HG02840 (cell line): ENCODE measurements at regions not wholly inside any gene's neighbourhood (a gene's known extent, or its start where the extent isn't known, plus 50 kb on each side); places are given as distances from the start of the nearest gene placed in this dataset.

Source experiments
- ATAC-seq: cut with Tn5 transposase; IDR thresholded peaks from one replicate; pipeline ENCODE4 v1.9.1; 2021; ENCODE audit warnings: mild to moderate bottlenecking, moderate library complexity, moderate number of reproducible peaks; ENCODE audit not compliant: unreplicated experiment, low FRiP score

DNA sequence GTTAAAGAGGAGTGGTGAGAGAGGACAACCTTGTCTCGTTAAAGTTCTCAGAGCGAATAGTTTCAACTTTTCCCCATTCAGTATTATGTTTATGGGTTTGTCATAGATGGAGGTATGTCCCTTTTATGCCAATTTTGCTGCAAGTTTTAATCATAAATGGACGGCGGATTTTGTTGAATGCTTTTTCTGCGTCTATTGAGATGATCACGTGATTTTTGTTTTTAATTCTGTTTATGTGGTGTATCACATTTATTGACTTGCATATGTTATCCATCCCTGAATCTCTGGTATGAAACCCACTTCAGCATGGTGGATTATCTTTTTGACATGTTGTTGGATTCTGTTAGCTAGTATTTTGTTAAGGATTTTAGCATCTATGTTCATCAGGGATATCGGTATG lies 1123.8 kb upstream of the KLHL29 start:
- ATAC-seq: no peak

DNA sequence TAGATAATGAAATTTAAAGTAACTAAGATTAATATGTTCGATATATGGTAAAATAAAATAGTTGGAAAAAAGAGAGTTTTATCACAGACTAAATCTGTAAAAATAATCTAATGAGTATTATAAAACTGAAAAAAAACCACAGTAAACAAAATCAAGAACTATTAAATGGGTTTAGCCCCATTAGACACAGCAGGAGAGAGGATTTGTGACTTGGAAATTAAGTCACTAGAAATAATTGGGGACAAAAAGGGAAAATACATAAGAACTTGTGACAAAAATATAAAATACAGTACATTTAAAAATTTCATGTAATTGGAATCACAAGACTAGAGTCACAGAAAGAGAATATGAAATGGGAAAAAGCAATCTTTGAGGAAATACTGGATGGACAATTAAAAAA lies 1114.6 kb upstream of the KLHL29 start:
- ATAC-seq: no peak

DNA sequence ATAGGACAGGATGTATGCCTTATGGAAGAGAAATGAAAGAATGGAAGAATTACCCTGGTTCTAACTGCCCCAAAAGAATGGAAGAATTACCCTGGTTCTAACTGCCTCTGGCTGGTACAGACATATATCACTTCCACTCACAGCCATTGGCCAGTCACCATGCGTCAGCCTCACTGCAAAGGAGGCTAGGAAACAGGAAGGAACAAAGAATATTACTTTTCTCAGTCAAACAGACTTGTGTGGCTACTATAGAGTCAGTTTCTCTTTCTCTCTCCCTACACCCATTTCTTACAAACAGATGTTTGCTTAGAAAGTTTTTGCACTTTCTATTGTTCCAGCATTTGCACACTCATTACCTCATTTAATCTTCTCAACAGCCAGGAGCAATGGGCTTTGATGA lies 1111.1 kb upstream of the KLHL29 start:
- ATAC-seq: no peak

DNA sequence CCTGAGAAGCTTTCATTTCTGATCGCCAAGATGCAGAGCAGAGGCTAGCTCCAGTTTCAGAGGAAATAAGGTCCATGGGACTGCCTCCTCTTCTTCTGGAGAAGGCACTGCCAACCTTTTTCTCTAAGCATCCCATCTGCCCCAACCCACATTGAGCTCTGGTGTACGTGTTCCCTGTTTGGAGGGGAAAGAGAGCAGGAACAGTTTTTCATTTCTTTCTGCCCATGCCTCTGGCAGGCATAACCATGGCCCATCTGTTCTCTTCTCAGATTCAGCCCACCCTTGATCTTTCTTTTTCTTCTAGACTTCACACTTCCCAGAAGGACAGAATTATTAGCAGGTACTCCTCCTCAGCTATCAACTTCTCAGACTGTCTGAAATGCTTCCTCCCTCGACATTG lies 1110.3 kb upstream of the KLHL29 start:
- no peak for ATAC-seq

DNA sequence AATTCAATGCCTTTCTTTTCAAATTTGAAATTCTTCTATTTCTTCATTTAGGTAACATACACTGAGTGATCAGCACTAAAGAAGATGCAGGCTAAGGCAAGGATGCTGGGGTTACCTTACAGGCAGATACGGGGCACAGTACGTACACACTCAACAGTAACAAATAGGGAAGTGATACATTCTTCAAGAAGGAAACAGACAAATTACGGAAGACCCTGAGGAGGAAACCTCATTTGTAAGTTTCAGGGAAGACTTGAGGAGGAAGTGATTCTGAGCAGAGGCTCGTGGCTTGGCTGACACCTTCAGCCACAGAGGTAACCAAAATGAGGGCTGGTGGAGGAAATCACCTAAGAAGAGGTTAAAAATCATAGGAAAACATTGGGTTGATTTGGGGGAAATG lies 1108.3 kb upstream of the KLHL29 start:
- ATAC-seq: no peak

DNA sequence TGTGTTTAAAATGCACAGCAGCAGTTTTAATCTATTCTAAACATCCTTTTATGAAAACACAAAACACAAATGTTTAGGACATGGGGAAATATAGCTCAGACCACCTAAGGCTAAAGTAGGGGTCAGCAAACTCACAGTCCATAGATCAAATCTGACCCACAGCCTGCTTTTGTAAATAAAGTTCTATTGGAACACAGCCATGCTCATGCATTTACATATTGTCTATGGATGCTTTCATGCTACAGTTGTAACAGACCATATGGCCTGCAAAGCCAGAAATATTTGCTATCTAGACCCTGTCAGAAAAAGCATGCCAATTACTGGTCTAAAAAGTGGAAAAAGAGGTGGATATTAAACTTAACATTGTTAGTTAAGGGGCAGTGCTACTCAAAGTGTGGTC lies 1105.4 kb upstream of the KLHL29 start:
- no peak for ATAC-seq

DNA sequence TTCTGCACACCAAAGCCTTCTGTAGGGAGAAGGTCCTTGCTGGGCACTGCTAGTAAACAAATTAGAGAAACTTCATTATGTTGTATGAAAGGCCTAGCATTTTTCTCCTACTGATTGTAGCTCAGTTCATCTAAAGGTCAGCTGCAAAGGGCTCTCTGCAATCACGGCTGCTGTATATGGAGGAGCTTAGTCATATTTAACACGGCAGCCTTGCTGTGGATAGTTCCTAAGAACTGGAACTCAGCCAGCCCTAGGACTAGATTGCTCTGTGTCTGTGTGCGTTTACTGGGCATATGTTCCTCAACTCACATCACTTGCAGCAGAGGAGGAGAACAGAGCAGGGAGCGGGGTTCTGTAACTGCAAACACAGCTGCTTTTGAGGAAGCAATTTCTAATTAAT lies 1103.9 kb upstream of the KLHL29 start:
- ATAC-seq: no peak

DNA sequence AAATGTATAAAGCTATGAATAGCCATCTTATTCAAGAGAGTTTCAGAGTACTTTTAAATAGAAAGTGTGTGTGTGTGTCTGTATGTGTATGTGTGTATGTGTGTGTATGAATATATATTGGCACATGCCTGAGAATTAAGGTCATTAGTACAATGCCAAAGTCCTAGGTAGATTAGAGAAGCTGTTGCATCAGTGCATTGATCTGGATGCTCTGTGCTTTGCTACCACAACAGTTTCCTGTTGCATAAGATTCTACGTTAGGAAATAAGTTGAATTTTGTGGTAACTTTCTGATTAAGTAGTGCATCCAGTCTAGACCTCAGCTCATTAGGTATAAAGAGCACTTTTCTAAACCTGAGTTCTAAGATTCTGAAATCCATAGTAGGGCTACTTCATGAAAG lies 1102.8 kb upstream of the KLHL29 start:
- ATAC-seq: no peak

DNA sequence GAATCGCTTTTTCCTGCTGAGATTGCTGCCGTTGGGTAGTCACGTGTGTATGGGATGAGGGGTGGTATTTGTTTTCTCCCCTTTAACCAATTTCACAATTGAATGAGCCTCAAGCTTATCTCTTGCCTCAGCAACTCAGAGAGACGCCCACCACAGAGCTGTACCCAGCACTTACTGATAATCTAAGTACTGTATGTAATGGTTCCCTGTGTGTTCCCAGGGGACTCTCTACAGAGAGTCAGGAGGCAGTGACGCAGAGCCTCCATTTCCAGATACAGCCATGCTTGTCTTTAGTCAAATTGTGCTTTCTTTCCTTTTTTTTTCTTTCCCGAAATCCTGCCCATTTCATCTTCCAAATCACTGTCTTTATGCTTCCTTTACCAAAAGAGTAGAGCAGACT lies 1102.1 kb upstream of the KLHL29 start:
- no peak for ATAC-seq

DNA sequence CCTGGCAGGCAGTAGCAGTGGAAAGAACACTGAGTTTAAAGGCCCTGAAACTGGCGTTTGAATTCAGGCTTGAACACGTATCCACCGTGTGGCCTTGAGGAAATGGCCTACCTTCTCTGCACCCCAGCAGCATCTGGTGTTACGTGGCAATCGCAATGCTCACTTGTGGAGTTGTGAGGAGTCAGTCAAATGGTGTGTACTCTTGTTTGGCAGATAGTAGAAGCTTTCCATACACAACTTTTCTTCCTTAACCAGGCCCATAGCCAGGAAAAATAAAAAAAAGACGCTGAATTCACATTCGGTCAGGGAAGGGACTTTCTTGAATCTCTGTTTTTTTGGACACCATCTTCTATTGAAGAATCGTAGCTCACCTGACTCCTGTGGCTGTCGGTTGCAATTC lies 1101.5 kb upstream of the KLHL29 start:
- no peak for ATAC-seq

DNA sequence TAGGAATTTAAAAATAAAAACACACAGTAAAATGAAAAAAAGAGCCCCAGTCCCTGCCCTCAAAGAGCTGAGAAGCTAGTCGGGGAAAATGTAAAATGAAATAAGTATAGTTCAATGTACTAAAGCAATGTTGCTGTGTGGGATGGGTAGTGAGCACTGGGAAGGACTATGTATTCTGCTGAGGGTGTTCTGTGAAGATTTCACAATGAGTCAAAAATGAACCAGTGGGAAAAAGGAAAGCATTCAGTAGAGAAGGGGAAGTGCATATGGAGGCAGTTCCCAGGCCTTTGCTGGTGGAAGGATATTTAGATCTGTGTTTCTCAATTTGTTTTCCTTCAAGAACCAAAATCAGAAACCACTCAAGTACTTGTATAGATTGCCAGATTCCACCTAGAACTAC lies 1094.7 kb upstream of the KLHL29 start:
- no peak for ATAC-seq

DNA sequence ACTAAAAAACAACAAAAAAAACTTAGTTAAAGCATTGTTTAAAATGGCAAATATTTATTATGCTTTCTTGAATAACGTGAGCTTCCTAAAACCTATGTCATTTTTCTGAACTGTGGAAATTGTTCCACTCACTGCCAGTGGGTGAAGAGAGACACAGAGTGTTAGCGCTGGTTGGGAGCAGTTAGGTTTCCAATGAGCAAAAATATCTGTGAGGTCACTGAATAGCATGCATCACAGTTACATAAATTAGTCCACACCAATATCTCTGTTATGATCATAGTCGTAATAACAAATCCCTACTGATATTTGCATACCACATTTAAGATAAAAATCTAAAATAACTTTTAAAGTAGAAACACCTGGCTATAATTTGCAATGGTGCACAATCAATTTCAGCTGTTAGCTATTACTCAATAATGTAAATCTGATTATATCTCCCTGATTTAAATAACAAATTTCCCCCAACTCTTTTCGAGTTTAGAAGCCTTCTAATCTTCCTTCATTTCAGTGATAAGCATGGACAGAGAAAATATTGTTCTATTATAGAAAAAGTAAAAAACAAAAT lies 1094.0 kb upstream of the KLHL29 start:
- no peak for ATAC-seq

DNA sequence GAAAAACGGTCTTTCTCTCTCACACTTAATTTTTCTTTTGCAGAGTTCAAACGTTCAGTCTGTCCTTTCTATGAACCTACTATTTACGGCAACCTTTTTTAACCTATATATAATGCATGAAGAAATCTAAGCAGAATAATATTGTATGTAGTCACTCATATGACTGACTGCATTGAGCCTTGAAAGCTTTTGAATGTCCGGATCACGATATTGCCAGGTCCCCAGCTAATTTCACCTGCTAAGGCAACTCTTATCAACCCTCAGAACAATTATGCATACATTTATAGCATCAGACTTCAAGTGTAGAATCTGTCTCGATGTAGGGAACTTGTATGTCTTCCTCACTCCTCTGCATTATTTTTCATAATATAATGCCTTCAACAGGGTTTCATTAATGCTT lies 1083.8 kb upstream of the KLHL29 start:
- no peak for ATAC-seq

DNA sequence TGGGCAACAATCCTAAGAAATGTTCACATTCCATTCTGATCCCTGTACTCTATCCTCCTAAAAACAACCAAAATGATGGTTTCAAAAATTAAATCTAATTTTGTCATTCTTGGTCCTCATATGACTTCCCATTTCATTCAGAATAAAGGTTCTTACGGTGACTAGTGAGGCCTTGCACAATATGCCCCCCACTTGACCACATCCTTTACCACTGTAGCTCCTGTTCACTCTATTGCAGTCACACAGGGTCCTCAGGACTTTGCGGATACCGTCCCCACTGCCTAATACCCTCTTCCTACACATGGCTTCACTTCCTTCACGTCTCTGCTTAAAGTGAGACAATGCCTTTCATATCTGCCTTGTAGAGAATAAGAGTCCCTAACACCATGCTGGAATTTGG lies 1058.7 kb upstream of the KLHL29 start:
- no peak for ATAC-seq

DNA sequence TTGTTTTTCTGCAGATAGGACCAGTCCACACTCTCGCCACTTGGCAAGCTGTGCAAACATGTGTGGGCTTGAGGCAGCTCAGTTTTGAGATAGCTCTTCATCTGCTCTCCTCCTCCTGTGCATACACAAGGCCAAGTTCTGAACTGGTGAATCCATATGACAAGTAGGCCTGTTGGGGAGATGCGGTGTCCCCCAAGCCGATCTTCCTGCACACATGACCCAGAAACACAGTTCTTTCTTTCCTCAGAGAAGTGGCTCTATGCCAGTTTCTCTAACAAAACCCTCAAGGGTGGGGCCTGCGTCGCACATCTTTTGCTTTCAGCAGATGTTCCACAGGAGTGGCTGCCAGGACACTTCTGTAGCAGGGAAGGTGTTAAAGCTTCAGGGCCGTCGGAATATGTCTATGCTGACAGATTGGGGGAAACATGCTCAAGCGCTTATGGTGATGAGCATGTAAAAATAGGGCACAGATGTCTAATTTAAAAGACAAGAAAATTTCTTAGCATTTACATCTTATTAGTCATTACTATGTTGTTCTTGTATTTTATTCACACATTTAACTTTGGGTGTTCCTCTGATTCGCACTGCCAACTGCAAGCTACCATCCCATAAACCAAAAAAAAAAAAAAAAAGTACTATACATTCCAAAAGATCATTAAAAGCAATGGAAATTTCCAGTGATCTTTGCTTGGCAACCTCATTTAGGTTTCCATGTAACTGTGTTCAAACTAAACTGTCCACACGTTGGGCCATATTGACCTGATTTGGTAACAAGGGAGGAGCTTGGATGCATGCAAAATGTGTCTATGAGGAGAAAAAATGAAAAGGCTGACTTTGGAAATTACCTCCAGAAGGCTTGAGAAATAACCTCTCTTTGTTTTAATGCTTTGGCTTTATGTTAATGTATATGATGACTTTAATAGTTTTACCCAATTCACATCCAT lies 1055.5 kb upstream of the KLHL29 start:
- ATAC-seq: no peak

DNA sequence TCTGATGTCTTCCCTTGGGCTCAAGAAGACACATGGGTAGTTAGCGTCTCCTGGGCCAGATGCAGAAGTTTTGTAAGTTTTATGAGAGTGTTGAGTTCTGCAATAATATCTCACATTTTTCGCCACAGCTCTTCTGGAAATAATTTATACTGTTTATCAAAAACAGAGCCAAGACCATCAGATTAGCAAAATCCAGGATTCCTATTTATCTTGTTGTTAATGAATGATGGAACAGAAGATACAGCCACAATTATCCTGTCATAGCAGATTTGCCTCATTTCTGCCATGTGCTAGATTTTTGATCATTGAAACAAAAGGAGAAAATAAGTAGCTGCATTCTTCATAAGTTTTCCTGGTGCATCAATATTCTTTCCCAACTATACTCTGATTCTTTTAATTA lies 1048.6 kb upstream of the KLHL29 start:
- ATAC-seq: no peak

DNA sequence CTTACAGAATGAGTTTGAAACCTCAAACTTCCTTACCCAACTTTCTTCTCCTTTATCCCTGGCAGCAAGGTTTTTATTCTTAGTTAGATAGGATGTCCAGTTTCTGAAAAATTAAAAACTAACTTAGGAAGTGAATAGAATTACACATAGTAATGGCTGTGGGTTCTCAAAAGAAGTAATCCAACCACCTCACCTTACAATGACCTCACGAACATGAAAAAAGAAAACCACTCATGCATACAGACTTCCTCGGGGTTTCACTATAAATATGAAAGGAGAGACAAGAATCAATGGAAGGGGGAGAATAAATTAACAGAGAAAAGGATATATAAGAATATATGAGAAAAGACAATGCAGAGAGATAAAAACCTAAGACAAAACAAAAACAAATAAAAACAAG lies 1044.3 kb upstream of the KLHL29 start:
- no peak for ATAC-seq

DNA sequence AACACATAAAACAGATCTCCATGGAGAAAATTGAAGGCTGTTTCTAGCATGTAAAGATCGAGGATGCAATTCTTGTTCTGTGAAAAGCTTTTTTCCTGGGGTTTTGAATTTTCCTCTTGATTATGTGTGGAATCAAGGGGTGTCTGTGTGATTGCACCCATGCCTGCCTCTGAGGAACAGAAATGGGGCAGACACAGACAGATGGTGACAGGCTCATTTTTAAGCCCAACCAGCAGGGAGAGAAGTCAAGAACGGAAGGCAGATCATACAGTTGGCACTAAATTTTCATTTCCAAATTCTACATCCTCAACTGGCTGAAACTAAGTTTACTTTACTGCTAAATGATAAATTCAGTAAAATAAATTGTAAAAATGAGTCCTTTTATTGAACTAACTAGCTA lies 1037.7 kb upstream of the KLHL29 start:
- no peak for ATAC-seq

DNA sequence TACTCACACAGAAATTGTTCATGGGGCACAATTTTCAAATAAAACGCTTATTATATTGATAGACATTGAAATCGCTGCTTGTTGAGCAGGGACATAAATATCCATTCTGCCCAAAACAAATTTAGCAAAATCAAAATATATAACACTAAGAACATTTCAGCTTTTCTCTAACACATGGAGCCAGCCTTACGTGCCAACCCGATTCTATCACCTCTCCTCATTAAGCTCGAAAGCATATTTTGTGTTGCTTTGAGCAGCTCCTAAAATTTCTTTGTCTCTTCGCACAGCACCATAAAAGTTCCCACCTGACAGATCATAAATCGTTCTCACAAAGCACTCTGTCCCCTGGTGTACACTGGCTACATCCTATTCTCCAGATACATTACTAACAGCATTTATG lies 1034.4 kb upstream of the KLHL29 start:
- ATAC-seq: no peak

DNA sequence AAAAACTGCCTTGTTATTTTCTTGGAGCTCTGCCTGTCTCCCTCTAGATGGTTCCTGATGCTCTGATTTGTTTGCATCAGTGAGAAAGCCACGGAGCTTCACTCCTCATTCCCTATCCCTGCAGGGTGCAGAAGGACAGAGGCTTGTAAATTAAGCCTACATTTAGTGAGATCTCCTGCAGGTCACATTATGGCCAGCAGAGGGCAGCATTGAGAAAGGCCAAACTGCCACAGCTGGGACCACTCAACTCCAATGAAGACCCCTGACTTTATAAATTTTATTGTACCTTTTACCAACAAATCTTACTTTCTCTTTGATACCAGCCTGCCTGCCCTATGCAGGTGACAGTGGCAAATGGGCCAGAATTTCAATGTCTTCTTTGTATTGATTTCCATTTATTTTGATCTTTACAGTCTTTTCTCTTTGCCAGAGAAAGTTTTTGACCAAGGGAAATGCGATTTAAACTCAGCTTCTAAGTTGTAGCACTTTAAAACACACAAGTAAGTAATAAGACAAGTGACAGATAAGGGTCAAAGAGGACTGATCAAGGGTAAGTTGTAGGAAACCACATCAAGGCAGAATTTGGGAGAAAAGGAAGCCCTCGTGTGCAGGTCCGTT lies 1029.1 kb upstream of the KLHL29 start:
- ATAC-seq: no peak

DNA sequence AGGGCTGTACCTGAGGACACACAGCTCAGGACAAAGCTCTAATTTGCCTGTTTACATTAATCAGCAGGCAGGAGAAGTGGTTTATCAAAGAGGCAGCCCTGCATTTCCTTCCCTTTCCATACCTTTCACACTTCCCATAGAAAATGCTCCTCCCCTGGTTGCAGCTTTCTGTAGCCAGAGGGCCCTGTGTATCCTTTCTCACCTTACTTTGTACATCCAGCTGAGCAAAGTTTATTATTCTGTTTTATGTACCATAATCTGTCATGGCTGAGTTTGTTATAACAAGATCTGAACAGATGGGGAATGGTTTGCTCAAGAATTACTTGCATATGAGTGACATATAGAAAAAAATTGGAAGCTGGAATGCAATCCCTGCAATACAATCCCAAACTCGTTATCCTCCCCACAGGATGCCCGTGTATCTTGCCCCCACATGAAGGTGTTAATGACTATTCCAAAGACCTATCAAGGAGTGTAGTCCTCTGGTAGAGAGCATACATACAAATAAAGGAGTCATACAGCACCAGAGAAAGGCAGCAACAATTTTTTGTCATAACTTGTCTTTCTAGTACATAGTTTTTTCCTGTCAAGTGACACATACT lies 1025.8 kb upstream of the KLHL29 start:
- no peak for ATAC-seq
